8988T (cell line): ENCODE measurements at regions not wholly inside any gene's neighbourhood (a gene's known extent, or its start where the extent isn't known, plus 50 kb on each side); places are given as distances from the start of the nearest gene placed in this dataset.

Experiments used
- DNase-seq: peaks from one replicate; pipeline ENCODE4 v3.0.0; 2011

- DNase-seq: no peak
Observed at GRCh38 chr1:87938631-87939030, 610.0 kb downstream of the LMO4 start.

- no peak for DNase-seq
Observed at GRCh38 chr1:87939444-87939843, 610.8 kb downstream of the LMO4 start.

GRCh38 chr1:87940421-87940820, 611.7 kb downstream of the LMO4 start:
- DNase-seq: no peak

GRCh38 chr1:87941337-87941946, 612.8 kb downstream of the LMO4 start:
- DNase-seq: no peak

DNA sequence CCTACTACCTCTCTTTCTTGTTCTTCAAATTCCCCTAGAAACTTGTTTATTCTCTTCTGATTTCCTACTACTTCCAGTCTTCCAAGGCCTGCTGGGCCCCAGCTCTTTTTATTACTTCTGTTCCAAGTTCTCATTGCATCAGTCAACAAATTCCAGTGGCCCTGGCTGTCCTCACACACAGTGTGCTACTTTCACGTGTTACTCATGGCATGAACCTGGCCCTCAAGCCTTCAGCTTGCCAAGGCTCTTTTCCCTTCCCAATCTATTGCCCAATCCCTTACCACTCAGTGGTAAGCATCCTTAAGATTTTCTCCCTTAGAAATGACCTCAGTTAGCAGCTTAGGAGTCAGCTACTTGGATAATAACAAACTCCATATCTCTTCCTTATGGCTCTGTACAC, 613.5 kb downstream of the LMO4 start:
- DNase-seq: no peak

DNA sequence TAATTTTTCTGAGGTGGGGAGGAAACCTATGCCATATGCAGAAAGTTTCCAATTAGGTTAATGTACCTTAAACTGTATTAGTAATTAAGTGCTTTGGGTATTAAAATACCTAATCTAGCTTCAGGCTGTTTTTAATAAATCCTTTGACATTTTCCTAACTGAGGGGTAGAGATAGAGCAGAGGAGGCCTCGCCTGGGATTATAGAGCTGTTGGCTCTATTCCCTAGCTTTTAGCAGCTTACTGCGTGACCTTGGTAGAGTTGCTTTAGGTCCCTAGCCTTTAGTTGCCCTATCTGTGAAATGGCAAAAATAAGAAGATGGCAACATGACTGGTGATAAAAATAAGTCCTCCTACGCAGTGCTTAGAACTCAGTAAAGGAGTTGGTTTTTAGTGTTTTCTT, 621.0 kb downstream of the LMO4 start:
- no peak for DNase-seq

DNA sequence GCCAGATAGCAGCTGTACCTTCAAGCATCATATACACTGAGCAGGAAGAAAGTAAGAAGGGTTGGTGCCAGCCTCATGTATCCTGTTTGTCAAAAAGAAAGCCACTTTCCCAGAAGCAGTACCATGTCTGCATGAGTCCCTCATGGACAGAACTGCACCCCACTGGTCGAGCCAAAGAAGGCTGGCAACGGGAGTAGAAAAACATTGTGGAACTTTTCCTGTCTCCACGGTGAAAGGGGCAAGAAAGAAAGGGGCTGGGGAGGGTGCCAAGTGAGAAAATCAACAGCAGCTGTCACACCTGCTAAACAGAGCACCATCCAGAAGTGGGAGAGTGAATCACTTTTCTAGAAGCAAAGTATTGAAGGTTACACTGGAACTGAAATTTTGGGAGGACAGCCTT, 621.7 kb downstream of the LMO4 start:
- DNase-seq: no peak

DNA sequence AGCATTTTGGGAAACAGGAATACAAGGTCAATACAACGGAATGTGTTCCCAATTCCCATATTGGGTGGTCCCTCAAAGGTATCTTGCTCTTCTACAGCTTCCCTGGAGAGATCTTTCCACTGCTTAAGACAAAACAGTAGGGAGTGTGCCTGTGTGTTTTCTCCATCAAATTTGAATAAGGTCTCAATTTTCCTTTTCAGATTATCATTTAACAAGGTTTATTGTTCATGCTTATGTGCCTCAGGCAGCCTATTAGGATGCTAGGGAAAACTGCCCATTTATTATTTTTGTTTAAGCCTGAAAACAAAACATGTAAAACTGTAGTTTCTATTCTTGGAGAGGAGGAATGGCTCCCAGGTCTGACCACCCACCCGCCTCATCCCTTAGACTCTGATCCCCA, 622.7 kb downstream of the LMO4 start:
- DNase-seq: no peak

DNA sequence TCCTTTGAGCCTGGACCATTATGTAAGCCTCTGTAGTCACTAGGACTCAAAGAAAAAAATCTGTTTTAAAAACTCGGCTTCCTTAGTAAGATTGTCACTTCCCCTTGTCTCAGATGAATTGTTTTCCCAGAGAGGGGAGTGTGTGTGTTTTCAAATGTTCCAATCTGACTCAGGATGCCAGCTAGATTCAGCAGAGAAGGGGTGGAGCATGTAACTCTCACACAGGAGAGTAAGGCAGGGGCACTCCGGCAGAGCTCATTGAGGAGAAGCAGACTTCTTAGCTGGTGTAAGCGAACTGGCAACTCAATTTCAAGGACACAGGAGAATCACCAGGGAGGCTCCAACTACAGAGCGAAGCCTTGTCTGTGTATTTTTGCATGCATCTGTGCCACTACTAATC, 623.2 kb downstream of the LMO4 start:
- no peak for DNase-seq

GRCh38 chr1:87953121-87953520, 624.4 kb downstream of the LMO4 start:
- DNase-seq: no peak

GRCh38 chr1:87953732-87954344, 625.2 kb downstream of the LMO4 start:
- no peak for DNase-seq

DNA sequence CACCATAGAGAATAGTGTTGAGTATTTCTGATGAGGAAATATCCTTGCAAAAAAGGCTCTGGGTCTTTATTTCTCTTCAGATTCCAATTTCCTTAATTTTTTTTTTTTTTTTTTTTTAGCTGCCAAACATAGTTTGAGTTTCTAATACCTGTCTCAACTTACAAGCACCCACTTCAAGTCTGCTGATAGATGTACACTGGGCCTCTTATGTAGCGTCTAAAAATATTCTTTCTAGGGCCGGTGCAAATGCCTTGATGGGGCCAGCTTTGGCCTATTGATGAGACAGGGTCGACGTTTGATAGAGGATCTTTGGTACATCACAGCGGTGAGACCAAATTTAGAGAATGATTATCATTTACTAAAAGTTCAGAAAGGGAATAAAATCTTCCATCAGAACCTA, 626.4 kb downstream of the LMO4 start:
- no peak for DNase-seq

DNA sequence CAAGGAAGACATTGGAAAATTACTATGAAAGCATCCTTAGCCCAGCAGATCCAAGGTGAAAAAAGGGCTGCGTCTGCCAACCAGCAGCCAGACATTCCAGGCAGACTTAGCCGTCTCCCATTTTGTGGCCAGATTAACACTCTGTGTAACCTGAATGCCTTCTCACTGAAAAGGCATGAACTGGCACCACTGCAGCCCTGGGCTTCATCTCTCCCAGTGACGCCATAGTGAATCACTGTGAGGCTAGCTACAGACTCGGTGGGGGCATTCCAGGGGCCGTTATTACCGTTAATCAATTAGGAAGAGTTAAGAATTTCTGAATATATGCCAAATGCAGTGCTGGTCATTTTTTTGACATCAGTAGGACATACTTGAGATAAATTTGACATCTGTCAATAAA, 627.4 kb downstream of the LMO4 start:
- no peak for DNase-seq

- no peak for DNase-seq
Observed at GRCh38 chr1:87956750-87957149, 628.1 kb downstream of the LMO4 start.

GRCh38 chr1:87957331-87957730, 628.7 kb downstream of the LMO4 start:
- no peak for DNase-seq

- DNase-seq: no peak
Observed at GRCh38 chr1:87958201-87958600, 629.5 kb downstream of the LMO4 start.

GRCh38 chr1:87958716-87959115, 630.0 kb downstream of the LMO4 start:
- DNase-seq: no peak

GRCh38 chr1:87959236-87959635, 630.6 kb downstream of the LMO4 start:
- no peak for DNase-seq

- DNase-seq: no peak
Observed at GRCh38 chr1:87961992-87962391, 633.3 kb downstream of the LMO4 start.

DNA sequence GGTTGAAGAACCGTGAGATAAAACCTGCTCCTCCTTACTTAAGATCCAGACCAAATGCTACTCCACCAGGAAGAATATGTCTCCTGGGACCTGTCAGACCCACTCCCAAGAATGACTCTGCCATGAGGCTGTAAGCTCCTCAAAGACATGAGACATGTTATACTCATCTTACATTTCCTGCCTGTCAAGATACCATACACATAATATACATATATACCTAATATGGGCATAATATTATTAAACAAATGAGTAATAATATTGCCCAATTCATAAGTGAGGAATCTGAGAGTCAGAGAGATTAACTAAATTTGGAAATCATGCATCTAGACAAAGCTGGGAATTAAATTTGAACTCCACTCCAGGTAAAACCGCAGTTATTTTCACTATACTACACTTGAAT, 634.9 kb downstream of the LMO4 start:
- DNase-seq: no peak

GRCh38 chr1:87965193-87965592, 636.5 kb downstream of the LMO4 start:
- no peak for DNase-seq

DNA sequence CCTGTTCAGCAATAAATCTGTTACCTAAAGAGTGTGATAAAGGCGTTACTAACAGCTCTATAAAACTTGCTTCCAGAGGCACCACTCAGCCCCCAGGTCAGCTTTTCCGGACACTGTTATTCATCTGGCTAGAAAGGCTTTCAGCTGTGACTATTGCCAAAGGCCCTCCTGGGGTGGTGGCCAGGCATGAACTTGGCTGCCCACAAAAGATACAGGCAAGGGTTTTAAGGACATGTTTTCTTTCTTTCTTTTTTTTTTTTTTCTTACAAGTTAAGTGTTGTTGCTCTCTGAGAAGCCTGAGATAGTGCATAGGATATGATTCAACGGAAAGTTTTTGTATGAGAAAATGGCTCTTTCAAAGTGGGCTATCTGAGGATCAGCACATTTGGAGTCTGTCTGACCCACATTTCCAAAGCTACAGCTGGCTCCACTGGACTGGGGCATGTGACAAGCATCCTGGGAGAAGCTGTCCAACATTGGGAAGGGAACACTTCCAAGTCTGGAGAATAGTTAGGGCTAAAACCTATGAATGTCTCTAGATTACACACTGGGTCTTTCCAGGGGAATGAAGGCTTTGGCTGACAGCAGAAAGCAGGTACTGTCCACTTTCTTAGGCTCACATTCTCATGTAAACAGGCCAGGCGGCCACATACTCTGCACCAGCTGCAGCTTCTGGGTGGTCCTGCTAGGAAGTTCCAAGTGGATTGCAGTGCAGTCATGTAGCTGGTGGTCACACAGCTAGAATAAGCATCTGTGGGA, 639.7 kb downstream of the LMO4 start:
- DNase-seq: no peak

GRCh38 chr1:87969040-87969439, 640.4 kb downstream of the LMO4 start:
- DNase-seq: no peak

DNA sequence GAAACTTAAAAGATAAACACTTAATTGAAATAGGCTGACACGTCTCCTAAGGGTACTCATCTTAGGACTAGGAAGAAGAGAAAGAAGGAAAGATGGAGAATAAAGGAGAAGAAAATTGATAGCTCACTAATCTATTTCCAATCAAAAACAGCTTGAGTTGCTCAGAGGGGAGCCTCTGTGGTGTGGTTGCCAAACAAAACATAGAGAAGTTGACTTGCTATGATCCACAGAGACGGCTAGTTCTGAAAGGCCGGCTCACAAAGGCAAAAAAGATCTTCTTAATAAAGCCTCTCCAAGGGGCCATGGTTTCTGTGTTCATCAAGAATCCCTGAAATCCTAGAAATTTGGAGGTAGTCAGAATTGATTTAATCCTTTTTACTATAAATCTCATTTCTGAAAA, 644.1 kb downstream of the LMO4 start:
- DNase-seq: no peak

DNA sequence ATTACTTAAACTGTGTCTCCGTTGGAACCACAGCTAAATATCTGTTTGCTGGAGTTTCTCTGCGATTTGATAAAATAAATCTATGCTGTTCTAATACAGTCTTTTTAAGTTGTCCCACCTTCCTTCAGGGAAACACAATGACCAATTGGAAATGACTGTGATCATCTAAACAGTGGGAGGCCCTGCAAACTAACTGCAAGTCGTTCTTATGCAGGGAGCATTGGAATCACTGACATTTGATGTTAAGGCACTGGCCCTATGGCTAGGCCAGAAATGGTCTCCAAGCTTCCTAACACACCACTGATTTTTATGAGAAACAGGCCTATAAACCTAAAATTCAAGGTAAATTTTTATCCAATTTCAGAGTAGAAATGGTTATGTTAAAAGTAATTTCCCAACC, 645.2 kb downstream of the LMO4 start:
- no peak for DNase-seq
